Fibroblast of lung (primary cell): ENCODE measurements at regions not wholly inside any gene's neighbourhood (a gene's known extent, or its start where the extent isn't known, plus 50 kb on each side); places are given as distances from the start of the nearest gene placed in this dataset.
A peak's percentile ranks its signal among the peaks of the same experiment; 100 is the strongest.

ENCODE experiments used
- DNase-seq, 2 donors: peaks; one replicate each; pipeline versions ENCODE4 v3.0.0 to v3.0.0-alpha.2; 2010; ENCODE audit warnings: low read depth in 2 of 2
- H2AFZ ChIP-seq: 2 replicates; pipeline ENCODE4 v1.5.1; 2012; ENCODE audit warnings: low read length, control low read depth, inconsistent platforms
- H3K27ac ChIP-seq: 2 replicates; pipeline ENCODE4 v1.5.1; 2011; ENCODE audit warnings: low read length, control low read depth; ENCODE audit not compliant: insufficient read depth
- H3K27me3 ChIP-seq: 2 replicates; pipeline ENCODE4 v1.5.1; 2011; ENCODE audit warnings: mild to moderate bottlenecking, low read length; ENCODE audit not compliant: control insufficient read depth, insufficient read depth
- H3K36me3 ChIP-seq: 2 replicates; pipeline ENCODE4 v1.5.1; 2011; ENCODE audit warnings: low read length; ENCODE audit not compliant: control insufficient read depth, insufficient read depth
- H3K4me1 ChIP-seq: 2 replicates; pipeline ENCODE4 v1.5.1; 2011; ENCODE audit warnings: low read length; ENCODE audit not compliant: control insufficient read depth, insufficient read depth; ENCODE audit errors: extremely low read depth
- H3K4me2 ChIP-seq: 2 replicates; pipeline ENCODE4 v1.5.1; 2011; ENCODE audit warnings: low read length, control low read depth; ENCODE audit not compliant: insufficient read depth; ENCODE audit errors: extremely low read depth
- H3K4me3 ChIP-seq, 4 experiments: fragments of 200-600 bp in 1 of 4; sonication (generic) in 1 of 4; replicated peaks in 1 of 4; 2 replicates each; pipeline ENCODE4 v1.5.1; 2011 to 2016; ENCODE audit warnings: low read length in 4 of 4, low read depth in 3 of 4, mild to moderate bottlenecking in 3 of 4, control low read depth in 2 of 4, inconsistent platforms in 1 of 4, mixed read lengths in 1 of 4; ENCODE audit not compliant: insufficient read depth in 1 of 4; ENCODE audit errors: control extremely low read depth in 1 of 4
- H3K79me2 ChIP-seq: 2 replicates; pipeline ENCODE4 v1.5.1; 2012; ENCODE audit warnings: mild to moderate bottlenecking, low read length, inconsistent platforms; ENCODE audit not compliant: control insufficient read depth, insufficient read depth
- H3K9ac ChIP-seq: 2 replicates; pipeline ENCODE4 v1.5.1; 2011; ENCODE audit warnings: mild to moderate bottlenecking, low read length, control low read depth; ENCODE audit not compliant: insufficient read depth
- H3K9me3 ChIP-seq: 2 replicates; pipeline ENCODE4 v1.5.1; 2012; ENCODE audit warnings: low read depth, low read length; ENCODE audit not compliant: control insufficient read depth, insufficient read depth
- H4K20me1 ChIP-seq: 2 replicates; pipeline ENCODE4 v1.5.1; 2011; ENCODE audit warnings: low read length; ENCODE audit not compliant: control insufficient read depth, insufficient read depth; ENCODE audit errors: extremely low read depth
- EZH2 ChIP-seq: IDR thresholded peaks from 2 replicates; pipeline ENCODE4 v1.5.1; 2012; ENCODE audit warnings: low read length, control low read depth, mild to moderate bottlenecking; ENCODE audit errors: missing control alignments
- TF ChIP-seq, protein P1 (sequence below), 2 donors: IDR thresholded peaks in 1 of 2; conservative IDR thresholded peaks in 1 of 2; 1 replicate in 1 of 2; 2 replicates in 1 of 2; pipeline ENCODE4 v1.5.1; 2011 to 2012; ENCODE audit warnings: low read length in 2 of 2, control low read depth in 1 of 2, inconsistent platforms in 1 of 2, low read depth in 1 of 2, mild to moderate bottlenecking in 1 of 2

DNA sequence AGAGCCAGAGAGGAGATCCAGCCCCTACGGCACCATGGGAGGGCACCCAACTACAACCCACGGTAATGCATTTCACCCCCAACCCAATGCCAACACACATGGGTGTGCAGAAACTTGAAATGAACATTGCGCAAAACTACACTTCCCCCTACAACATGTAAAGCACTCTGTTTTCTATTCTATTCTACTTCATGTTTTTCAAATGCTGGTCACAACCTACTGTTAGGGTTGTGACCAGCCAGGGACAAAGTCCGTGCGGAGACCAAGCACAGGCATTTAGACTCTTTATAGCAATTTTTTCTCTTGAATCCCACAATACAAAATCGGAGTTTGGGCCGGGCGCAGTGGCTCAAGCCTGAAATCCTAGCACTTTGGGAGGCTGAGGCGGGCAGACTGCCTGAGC lies 90.6 kb downstream of the MRPL14 start:
- Histone ChIP-seq H3K27me3 (no peaks in the 10 kb centered on the region), H4K20me1 (no peaks in the 10 kb centered on the region), H3K36me3 (no peaks in the 10 kb centered on the region), H3K9me3 (no peaks in the 10 kb centered on the region), H3K27ac (peak overlapping the region; percentile 28), H3K4me3 (no peak overlapping the region), H2AFZ (peak overlapping the region; percentile 55), H3K4me2 (no peak overlapping the region), H3K9ac (no peak overlapping the region), H3K79me2 (no peaks in the 10 kb centered on the region), H3K4me1 (peaks cover 24% of the 10 kb centered on the region)
- no peak for DNase-seq
- no peak for TF ChIP-seq EZH2
- TF ChIP-seq, protein P1, sequence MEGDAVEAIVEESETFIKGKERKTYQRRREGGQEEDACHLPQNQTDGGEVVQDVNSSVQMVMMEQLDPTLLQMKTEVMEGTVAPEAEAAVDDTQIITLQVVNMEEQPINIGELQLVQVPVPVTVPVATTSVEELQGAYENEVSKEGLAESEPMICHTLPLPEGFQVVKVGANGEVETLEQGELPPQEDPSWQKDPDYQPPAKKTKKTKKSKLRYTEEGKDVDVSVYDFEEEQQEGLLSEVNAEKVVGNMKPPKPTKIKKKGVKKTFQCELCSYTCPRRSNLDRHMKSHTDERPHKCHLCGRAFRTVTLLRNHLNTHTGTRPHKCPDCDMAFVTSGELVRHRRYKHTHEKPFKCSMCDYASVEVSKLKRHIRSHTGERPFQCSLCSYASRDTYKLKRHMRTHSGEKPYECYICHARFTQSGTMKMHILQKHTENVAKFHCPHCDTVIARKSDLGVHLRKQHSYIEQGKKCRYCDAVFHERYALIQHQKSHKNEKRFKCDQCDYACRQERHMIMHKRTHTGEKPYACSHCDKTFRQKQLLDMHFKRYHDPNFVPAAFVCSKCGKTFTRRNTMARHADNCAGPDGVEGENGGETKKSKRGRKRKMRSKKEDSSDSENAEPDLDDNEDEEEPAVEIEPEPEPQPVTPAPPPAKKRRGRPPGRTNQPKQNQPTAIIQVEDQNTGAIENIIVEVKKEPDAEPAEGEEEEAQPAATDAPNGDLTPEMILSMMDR (conservative IDR thresholded peaks at IDR 0.05 in 1 of 2, IDR thresholded peaks at IDR 0.05 in 1 of 2; ENCODE audit: low read depth in 1 of 2, low read length in 2 of 2) = no peak

DNA sequence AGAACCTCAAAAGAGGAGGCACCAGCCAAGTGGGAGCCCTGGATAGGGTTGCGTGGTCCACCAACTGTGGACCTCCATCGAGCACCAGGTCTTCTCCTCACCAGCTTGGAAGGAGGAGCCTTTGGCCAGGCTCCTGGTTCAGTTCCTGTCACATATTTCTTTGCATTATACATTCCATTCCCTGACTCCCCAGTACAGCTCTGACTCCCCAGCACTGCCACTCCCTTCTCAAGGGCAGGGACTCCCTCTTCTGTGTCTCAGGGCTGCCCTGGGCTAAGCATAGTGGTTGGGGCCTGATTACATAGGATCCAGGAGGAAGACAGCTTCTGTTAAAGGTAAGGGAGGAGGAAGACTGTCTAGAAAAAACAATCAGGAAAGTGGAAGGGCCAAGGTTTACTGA lies 91.1 kb downstream of the MRPL14 start:
- Histone ChIP-seq H3K27ac (peak overlapping the region; percentile 28), H3K9ac (no peak overlapping the region), H3K36me3 (no peaks in the 10 kb centered on the region), H3K4me1 (peaks cover 22% of the 10 kb centered on the region), H3K4me3 (no peak overlapping the region), H2AFZ (peak overlapping the region; percentile 55), H3K79me2 (no peaks in the 10 kb centered on the region), H3K27me3 (no peaks in the 10 kb centered on the region), H3K9me3 (no peaks in the 10 kb centered on the region), H4K20me1 (no peaks in the 10 kb centered on the region), H3K4me2 (no peak overlapping the region)
- no peak for TF ChIP-seq EZH2
- TF ChIP-seq, protein P1 (conservative IDR thresholded peaks at IDR 0.05 in 1 of 2, IDR thresholded peaks at IDR 0.05 in 1 of 2; ENCODE audit: low read depth in 1 of 2, low read length in 2 of 2) = no peak
- DNase-seq = no peak

DNA sequence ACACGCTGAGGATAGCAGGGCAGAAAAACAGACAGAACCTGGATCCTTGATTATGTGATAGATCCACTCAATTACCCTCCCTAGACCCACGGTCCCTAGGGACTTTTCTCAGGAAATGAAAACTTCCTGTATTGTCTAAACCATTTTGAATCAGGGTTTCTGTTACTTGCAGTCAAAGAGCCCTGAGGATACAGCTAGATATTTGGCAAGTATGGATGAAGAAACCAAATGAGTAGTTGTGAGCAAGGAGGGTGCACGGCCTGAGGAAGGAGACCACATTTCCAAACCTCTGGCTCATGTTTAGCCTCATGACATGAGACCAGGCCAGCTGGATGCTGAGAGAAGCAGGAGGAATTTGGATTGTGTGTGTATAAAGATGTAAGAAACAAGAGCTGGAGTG lies 91.6 kb downstream of the MRPL14 start:
- H3K27ac ChIP-seq = no peak overlapping the region
- no peak overlapping the region for H2AFZ ChIP-seq
- DNase-seq = no peak

More for the DNA sequence above, 91.6 kb downstream of the MRPL14 start:
- H3K4me2 ChIP-seq = no peak overlapping the region
- no peaks in the 10 kb centered on the region for H3K36me3 ChIP-seq
- no peaks in the 10 kb centered on the region for H3K9me3 ChIP-seq
- peaks cover 17% of the 10 kb centered on the region for H3K4me1 ChIP-seq
- H3K9ac ChIP-seq = no peak overlapping the region
- no peaks in the 10 kb centered on the region for H4K20me1 ChIP-seq
- no peaks in the 10 kb centered on the region for H3K79me2 ChIP-seq
- H3K27me3 ChIP-seq = no peaks in the 10 kb centered on the region
- TF ChIP-seq EZH2 = no peak
- TF ChIP-seq, protein P1 (conservative IDR thresholded peaks at IDR 0.05 in 1 of 2, IDR thresholded peaks at IDR 0.05 in 1 of 2; ENCODE audit: low read depth in 1 of 2, low read length in 2 of 2) = no peak
- H3K4me3 ChIP-seq = no peak overlapping the region
